NT2/D1 (cell line): ENCODE measurements at regions not wholly inside any gene's neighbourhood (a gene's known extent, or its start where the extent isn't known, plus 50 kb on each side); places are given as distances from the start of the nearest gene placed in this dataset.

ENCODE experiments used
- DNase-seq: peaks from one replicate; pipeline ENCODE4 v3.0.0-alpha.2; 2011; ENCODE audit warnings: low read depth, low spot score
- H3K27me3 ChIP-seq: 2 replicates; pipeline ENCODE4 v1.6.0; 2011; ENCODE audit warnings: mild to moderate bottlenecking; ENCODE audit not compliant: insufficient read length, insufficient read depth
- H3K36me3 ChIP-seq: 2 replicates; pipeline ENCODE4 v1.6.1; 2011; ENCODE audit warnings: mild to moderate bottlenecking, low read length, mixed read lengths; ENCODE audit not compliant: insufficient read depth, insufficient read length
- H3K4me1 ChIP-seq: 2 replicates; pipeline ENCODE4 v1.5.1; 2011; ENCODE audit not compliant: insufficient read depth, insufficient read length
- H3K4me3 ChIP-seq: 2 replicates; pipeline ENCODE4 v1.5.1; 2011; ENCODE audit warnings: low read depth; ENCODE audit not compliant: insufficient read length
- H3K9ac ChIP-seq: 2 replicates; pipeline ENCODE4 v1.6.0; 2011; ENCODE audit warnings: low read depth; ENCODE audit not compliant: insufficient read length
- H3K9me3 ChIP-seq: 2 replicates; pipeline ENCODE4 v1.5.1; 2011; ENCODE audit warnings: mild to moderate bottlenecking, low read length; ENCODE audit not compliant: insufficient read depth
- SUZ12 ChIP-seq: IDR thresholded peaks from 2 replicates; pipeline ENCODE4 v1.6.1; 2011; ENCODE audit not compliant: insufficient read length, insufficient read depth; ENCODE audit errors: extremely low read depth
- YY1 ChIP-seq: IDR thresholded peaks from 2 replicates; pipeline ENCODE4 v1.6.1; 2011; ENCODE audit not compliant: insufficient read length, insufficient read depth
- ZNF274 ChIP-seq: IDR thresholded peaks from 2 replicates; pipeline ENCODE4 v1.6.1; 2011; ENCODE audit warnings: mild to moderate bottlenecking, low read depth, low read length

DNA sequence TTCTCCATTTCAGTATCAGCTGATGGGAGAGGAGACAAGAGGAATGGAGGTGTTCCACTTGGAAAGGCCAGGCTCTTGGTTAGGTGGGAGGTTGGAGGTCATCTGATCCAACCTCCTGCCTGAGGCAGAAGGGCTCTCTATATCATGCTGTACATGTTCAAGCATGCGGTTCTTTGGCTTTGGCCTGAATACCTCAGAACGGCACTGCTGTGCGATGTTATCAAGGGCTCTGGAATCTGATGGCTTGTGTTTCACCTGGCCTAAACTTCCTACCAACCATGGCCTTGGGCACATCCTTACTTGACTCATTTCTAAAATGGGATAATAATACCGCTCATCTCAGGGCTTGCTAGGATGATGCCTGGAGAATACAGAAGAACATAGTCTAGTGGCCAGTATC, 90.1 kb upstream of the FAM169A start:
- DNase-seq: no peak
- TF ChIP-seq SUZ12: no peak
- no peaks in the 10 kb centered on the region for H3K9me3 ChIP-seq
- no peaks in the 10 kb centered on the region for H3K4me1 ChIP-seq
- no peak overlapping the region for H3K9ac ChIP-seq
- H3K27me3 ChIP-seq: no peaks in the 10 kb centered on the region
- no peak overlapping the region for H3K4me3 ChIP-seq
- H3K36me3 ChIP-seq: no peaks in the 10 kb centered on the region

DNA sequence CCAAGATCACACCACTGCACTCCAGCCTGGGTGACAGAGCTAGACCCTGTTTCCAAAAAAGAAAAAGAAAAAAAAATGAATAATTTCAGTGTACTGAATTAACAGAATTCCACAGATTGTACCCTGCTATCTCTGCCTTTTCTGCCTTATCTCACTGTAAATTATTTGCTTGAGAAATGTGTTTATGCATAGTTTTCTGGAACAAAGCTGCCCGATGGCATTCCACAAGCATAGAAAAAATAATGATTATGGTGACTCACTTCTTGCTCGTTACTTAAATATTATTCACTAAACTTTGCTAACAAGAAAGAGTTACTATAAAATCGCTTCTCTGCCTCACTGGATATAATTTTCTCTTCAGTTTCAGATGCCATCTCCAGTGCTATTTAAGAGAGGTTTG, 88.7 kb upstream of the FAM169A start:
- TF ChIP-seq ZNF274 (no peak), YY1 (no peak), SUZ12 (no peak)
- Histone ChIP-seq H3K27me3 (no peaks in the 10 kb centered on the region), H3K9me3 (no peaks in the 10 kb centered on the region), H3K36me3 (no peaks in the 10 kb centered on the region), H3K4me3 (no peak overlapping the region), H3K9ac (no peak overlapping the region), H3K4me1 (no peaks in the 10 kb centered on the region)
- no peak for DNase-seq

DNA sequence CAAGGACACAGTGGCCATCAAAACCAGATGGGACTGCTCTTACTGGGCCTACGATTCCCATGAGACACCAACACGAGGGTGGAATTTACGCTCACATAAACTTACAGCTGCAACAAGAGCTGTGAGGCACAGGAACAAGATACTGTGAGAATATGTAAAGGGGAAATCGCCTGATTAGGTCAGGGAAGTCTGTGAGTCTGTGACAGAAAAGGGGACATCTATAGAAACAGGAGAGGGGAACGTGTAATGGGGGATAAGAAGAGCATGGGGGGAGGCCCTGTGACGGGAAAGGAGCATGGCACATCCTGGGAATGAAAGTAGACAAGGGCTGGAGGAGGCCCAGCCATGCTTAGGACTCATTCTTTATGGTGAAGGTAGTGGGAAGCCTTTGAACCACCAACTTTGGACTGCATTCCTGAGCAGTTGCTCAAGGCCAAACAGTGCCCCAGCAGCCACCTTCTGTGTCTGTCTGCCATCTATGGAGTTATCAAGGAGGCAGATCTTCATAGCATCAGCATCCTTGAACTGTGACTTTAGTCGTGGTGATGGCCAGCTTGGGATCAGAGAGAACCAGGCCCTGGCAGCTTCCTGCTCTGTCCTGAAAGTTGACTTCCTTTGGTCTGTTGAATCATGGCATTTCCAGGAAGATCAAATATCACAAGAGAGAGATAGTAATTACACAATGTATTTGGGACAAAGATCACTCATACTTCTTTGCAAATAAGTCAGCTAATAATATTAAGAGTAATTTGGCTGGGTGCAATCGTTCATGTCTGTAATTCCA, 87.9 kb upstream of the FAM169A start:
- Histone ChIP-seq H3K9ac (no peak overlapping the region), H3K9me3 (no peaks in the 10 kb centered on the region), H3K4me3 (no peak overlapping the region), H3K27me3 (no peaks in the 10 kb centered on the region), H3K36me3 (no peaks in the 10 kb centered on the region), H3K4me1 (no peaks in the 10 kb centered on the region)
- TF ChIP-seq ZNF274 (no peak), SUZ12 (no peak), YY1 (no peak)
- DNase-seq: no peak

DNA sequence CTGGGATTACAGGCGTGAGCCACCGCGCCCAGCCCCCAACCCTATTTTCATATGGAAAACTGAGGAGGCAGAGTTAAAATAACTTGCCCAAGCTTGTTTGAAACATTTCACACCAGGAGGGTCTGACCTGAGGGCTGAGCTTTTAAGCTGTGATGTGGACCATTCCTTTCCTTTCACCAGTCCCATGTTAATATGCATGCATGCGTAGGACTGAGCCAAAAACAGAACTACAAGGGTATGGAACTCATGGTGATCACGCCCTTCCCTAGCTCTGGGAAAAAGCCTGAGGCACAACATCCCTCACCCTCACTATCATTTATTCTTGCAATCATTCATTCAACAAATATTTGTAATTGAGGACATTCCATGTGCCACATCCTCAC, 87.4 kb upstream of the FAM169A start:
- Histone ChIP-seq H3K9ac (no peak overlapping the region), H3K4me1 (no peaks in the 10 kb centered on the region)
- TF ChIP-seq YY1: no peak
- no peak for TF ChIP-seq ZNF274
- TF ChIP-seq SUZ12: no peak

DNA sequence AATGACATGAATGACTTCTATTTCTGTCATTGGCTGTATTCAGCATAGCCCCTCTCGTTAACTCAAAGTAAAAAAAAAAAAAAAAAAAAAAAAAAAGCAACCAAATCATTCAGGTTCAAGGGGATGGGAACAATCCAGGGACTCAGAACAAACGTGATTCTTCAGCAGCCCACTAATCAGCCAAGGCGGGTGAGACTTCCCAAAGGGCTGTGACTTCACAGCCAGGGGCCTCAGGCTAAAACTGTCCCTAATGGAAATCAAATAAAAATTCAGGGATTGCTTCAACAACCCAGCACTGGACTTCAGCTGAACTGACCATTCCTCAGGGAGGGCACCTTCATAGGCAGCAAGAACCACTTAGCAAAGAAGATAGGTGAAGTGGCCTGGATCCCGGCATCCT, 86.2 kb upstream of the FAM169A start:
- TF ChIP-seq ZNF274: no peak
- no peak for TF ChIP-seq YY1
- no peak for TF ChIP-seq SUZ12
- no peaks in the 10 kb centered on the region for H3K4me1 ChIP-seq
- no peak for DNase-seq
- H3K9me3 ChIP-seq: no peaks in the 10 kb centered on the region
- H3K27me3 ChIP-seq: no peaks in the 10 kb centered on the region
- H3K36me3 ChIP-seq: no peaks in the 10 kb centered on the region
- H3K9ac ChIP-seq: no peak overlapping the region
- no peak overlapping the region for H3K4me3 ChIP-seq

More for the DNA sequence above, 87.4 kb upstream of the FAM169A start:
- no peaks in the 10 kb centered on the region for H3K36me3 ChIP-seq
- DNase-seq: no peak
- no peaks in the 10 kb centered on the region for H3K9me3 ChIP-seq
- H3K27me3 ChIP-seq: no peaks in the 10 kb centered on the region
- no peak overlapping the region for H3K4me3 ChIP-seq

DNA sequence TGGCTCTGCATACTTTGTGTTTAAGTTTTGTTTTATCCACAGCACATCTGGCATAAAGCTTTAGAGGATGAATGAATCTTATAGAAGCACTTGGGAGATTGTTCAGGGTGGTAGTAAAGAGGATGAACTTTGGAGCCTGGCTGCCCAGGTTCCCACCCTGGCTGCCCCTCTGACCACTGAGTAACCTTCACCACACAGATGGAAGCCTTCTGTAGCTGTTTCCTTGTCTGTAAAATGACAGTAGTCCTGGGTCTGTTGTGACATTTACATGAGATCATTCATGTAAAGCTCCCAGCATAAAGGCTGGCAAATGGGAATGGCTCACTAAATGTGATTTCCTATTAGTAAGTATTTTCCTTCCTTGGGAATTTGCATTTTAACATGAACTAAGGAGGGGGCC, 85.7 kb upstream of the FAM169A start:
- no peak overlapping the region for H3K4me3 ChIP-seq
- H3K9me3 ChIP-seq: no peaks in the 10 kb centered on the region
- DNase-seq: no peak
- H3K4me1 ChIP-seq: no peaks in the 10 kb centered on the region
- no peak overlapping the region for H3K9ac ChIP-seq
- no peaks in the 10 kb centered on the region for H3K27me3 ChIP-seq
- H3K36me3 ChIP-seq: no peaks in the 10 kb centered on the region
- TF ChIP-seq YY1 (no peak), ZNF274 (no peak), SUZ12 (no peak)

DNA sequence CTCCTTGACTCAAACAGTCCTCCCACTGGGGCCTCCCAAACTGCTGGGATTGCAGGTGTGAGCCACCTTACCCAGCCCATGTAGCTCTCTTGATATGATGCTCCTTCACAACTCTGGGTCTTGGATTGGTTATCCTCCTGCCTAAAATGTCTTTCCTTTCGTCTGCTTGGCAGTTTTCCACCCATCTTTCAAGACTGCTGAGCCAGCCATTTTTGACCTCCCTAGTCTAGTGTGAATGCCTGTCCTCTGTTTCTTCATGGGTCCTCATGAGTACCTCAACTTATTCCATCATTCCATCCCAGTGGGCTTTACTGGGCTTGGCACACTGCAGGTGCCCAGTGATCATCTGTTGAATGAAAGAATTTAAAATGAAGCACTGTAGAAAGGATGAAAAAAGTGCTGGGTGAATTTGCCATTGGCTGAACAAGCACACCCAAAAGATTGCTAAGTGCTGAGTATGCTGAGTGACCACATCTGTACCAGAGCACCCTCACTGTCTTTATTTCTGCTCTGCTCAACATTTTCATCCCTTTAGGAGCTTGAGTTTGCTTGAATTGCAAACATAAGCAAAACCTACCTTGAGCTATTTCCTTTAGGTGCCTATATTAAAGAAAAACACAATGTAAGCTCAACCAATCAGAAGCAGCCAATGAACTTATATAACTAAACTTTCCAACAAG, 84.8 kb upstream of the FAM169A start:
- no peaks in the 10 kb centered on the region for H3K36me3 ChIP-seq
- no peak for TF ChIP-seq ZNF274
- TF ChIP-seq YY1: no peak
- TF ChIP-seq SUZ12: no peak
- H3K9me3 ChIP-seq: no peaks in the 10 kb centered on the region
- H3K4me1 ChIP-seq: no peaks in the 10 kb centered on the region
- no peak overlapping the region for H3K4me3 ChIP-seq
- no peaks in the 10 kb centered on the region for H3K27me3 ChIP-seq
- DNase-seq: no peak
- no peak overlapping the region for H3K9ac ChIP-seq

DNA sequence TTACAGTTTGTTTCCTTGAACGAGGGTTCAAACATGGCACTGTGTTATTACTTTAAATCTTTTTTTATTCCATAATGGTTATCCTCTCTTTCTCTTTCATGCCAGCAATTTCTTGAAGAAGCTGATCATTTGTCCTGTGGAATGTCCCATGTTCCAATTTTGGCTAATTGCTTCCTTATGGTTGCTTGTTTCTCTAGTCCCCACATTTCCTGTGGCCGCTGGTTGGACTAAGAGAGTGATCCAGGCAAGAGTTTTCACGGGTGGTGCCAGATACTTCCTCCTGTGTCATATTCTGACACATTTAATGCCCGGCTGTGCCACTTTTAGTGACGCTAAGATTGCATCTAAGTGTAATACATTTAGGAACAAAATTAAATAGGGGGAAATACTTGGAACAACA, 83.8 kb upstream of the FAM169A start:
- no peak for DNase-seq
- Histone ChIP-seq H3K4me3 (no peak overlapping the region), H3K36me3 (no peaks in the 10 kb centered on the region), H3K9me3 (no peaks in the 10 kb centered on the region), H3K4me1 (no peaks in the 10 kb centered on the region), H3K9ac (no peak overlapping the region), H3K27me3 (no peaks in the 10 kb centered on the region)
- TF ChIP-seq ZNF274 (no peak), SUZ12 (no peak), YY1 (no peak)
